ENCODE measurements at regions not wholly inside any gene's neighbourhood (a gene's known extent, or its start where the extent isn't known, plus 50 kb on each side); places are given as distances from the start of the nearest gene placed in this dataset.

DNA sequence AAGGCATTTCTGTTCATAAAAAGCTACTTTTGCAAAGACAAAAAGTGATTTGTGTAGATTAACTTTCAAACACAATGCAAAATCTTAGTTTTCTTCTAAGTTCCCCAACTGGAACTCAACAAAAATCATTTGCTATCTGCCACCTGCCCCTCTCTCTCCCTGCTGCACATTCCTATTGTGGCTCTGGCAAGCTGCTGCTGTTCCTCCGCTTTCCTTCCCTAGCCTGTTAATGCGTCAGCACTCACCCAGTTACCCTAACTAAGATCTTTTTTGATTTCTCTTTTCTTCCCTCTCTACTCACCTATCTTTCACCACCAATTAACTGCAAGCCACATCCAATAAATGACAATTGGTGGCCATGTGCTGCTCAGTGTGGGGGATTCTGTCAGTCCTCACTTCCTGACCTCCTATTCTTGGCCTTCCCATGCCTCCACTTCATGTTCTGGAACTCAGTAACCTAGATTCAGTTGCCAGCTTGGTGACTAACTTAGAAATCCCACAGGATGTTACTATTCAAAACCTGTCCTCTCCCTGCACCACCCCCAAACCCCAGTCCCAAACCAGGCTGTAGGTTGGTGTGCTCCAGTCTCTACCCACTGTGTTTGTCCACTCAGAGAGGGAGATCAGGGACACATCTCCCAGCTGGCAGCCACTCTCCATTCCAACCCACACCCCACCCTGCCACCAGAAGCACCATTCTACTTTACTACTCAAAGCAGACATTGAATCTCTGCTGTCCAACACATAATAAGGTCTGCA lies 140.2 kb upstream of the CTTNBP2 start:
- TF ChIP-seq, protein P1, sequence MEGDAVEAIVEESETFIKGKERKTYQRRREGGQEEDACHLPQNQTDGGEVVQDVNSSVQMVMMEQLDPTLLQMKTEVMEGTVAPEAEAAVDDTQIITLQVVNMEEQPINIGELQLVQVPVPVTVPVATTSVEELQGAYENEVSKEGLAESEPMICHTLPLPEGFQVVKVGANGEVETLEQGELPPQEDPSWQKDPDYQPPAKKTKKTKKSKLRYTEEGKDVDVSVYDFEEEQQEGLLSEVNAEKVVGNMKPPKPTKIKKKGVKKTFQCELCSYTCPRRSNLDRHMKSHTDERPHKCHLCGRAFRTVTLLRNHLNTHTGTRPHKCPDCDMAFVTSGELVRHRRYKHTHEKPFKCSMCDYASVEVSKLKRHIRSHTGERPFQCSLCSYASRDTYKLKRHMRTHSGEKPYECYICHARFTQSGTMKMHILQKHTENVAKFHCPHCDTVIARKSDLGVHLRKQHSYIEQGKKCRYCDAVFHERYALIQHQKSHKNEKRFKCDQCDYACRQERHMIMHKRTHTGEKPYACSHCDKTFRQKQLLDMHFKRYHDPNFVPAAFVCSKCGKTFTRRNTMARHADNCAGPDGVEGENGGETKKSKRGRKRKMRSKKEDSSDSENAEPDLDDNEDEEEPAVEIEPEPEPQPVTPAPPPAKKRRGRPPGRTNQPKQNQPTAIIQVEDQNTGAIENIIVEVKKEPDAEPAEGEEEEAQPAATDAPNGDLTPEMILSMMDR (IDR thresholded peaks at IDR 0.05; ENCODE audit: low read depth, low read length, missing input control), result no peak
- TF ChIP-seq, protein P2, sequence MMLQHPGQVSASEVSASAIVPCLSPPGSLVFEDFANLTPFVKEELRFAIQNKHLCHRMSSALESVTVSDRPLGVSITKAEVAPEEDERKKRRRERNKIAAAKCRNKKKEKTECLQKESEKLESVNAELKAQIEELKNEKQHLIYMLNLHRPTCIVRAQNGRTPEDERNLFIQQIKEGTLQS (IDR thresholded peaks at IDR 0.05), result no peak
- TF ChIP-seq NR2F2 (IDR thresholded peaks at IDR 0.05), result no peak

All from liver (tissue), 3 donors.